Naive B cell (primary cell): ENCODE measurements at regions not wholly inside any gene's neighbourhood (a gene's known extent, or its start where the extent isn't known, plus 50 kb on each side); places are given as distances from the start of the nearest gene placed in this dataset.
"Not testable (repeated sequence)": the region's sequence is repeated elsewhere in the genome, so short reads cannot be mapped to it uniquely, and the experiment has no call there.

Experiments used
- ATAC-seq, 2 donors: fragments of 150-1000 bp; cut with Tn5 transposase; 2 replicates each; pipeline ENCODE4 v1.10.0; 2021; ENCODE audit warnings: low read depth in 2 of 2, mild to moderate bottlenecking in 2 of 2, moderate library complexity in 2 of 2
- DNase-seq: peaks from one replicate; pipeline ENCODE4 v3.0.0; 2022
- H3K27ac Mint-ChIP-seq, 6 donors: one replicate each; pipeline ENCODE4 v1.8.0; 2020 to 2022; ENCODE audit warnings: mild to moderate bottlenecking in 6 of 6, mixed read lengths in 6 of 6, moderate library complexity in 5 of 6, inconsistent platforms in 2 of 6
- H3K27me3 Mint-ChIP-seq, 3 donors: one replicate each; pipeline ENCODE4 v1.8.0; 2021 to 2022; ENCODE audit warnings: mixed read lengths in 3 of 3, mild to moderate bottlenecking in 1 of 3
- H3K36me3 Mint-ChIP-seq, 2 donors: one replicate each; pipeline ENCODE4 v1.8.0; 2020 to 2022; ENCODE audit warnings: mixed read lengths in 2 of 2, inconsistent platforms in 1 of 2, mild to moderate bottlenecking in 1 of 2
- H3K4me1 Mint-ChIP-seq, 3 donors: one replicate each; pipeline ENCODE4 v1.8.0; 2020 to 2022; ENCODE audit warnings: mixed read lengths in 3 of 3, inconsistent platforms in 1 of 3, mild to moderate bottlenecking in 1 of 3, moderate library complexity in 1 of 3
- H3K4me3 Mint-ChIP-seq, 8 donors: one replicate each; pipeline ENCODE4 v1.8.0; 2020 to 2022; ENCODE audit warnings: mild to moderate bottlenecking in 8 of 8, mixed read lengths in 8 of 8, moderate library complexity in 8 of 8, inconsistent platforms in 2 of 8
- H3K9me3 Mint-ChIP-seq, 7 donors: one replicate each; pipeline ENCODE4 v1.8.0; 2020 to 2022; ENCODE audit warnings: mixed read lengths in 7 of 7, mild to moderate bottlenecking in 5 of 7, inconsistent platforms in 2 of 7, moderate library complexity in 1 of 7

DNA sequence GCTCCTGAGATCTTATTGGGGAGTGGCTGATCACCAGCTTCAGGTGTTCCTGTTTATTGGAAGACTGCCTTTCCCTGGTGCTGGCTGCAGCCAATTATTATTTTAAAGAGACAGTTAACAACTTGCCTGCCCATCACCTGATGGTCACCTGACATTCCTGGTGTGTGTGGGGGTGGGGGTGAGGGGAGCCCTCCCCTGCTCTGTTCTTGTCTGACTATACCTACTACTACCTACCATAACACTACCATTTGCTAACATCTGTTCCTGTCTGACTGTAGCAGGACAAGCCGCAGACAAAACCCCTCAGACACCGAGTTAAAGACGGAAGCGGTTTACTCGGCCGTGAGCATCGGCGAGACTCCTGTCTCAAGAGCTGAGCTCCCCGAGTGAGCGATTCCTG, 54.9 kb upstream of the NBPF3 start:
- peaks cover 0 to 7% of the 10 kb centered on the region in 2 donors for H3K36me3 Mint-ChIP-seq
- H3K9me3 Mint-ChIP-seq: peaks cover 0 to 12% (median 9%) of the 10 kb centered on the region in 7 donors
- peaks cover 15 to 22% (median 16%) of the 10 kb centered on the region in 3 donors for H3K4me1 Mint-ChIP-seq
- H3K27me3 Mint-ChIP-seq: peaks cover 31 to 48% (median 36%) of the 10 kb centered on the region in 3 donors
- DNase-seq (no peak), ATAC-seq (peak; percentile 9 to 50)
- no peak overlapping the region for H3K4me3 Mint-ChIP-seq
- no peak overlapping the region for H3K27ac Mint-ChIP-seq

DNA sequence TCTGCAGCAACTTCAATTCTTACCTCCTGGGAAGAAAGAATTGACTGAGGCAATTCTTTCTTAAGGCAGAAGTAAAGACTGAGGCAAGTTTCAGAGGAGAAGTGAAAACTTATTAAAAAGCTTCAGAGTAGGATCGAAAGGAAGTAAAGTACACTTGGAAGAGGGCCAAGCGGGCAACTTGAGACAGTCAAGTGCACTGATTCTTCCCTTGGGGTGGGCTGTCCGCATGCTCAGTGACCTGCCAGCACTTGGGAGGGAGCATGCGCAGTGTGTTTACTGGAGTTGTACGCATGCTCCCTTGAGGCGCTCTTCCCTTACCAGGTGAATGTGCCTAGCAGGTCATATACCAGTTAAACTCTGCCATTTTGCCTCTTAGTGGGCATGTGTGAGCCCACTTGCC, 55.3 kb upstream of the NBPF3 start:
- Mint-ChIP-seq H3K9me3 (peaks cover 0 to 13% (median 12%) of the 10 kb centered on the region in 7 donors), H3K27me3 (peaks cover 32 to 51% (median 35%) of the 10 kb centered on the region in 3 donors), H3K4me1 (peaks cover 15 to 22% (median 16%) of the 10 kb centered on the region in 3 donors), H3K4me3 (peak overlapping the region in 2 of 8 donors; percentile 13 to 37), H3K27ac (peak overlapping the region in 1 of 6 donors; percentile 8), H3K36me3 (peaks cover 0 to 9% of the 10 kb centered on the region in 2 donors)
- ATAC-seq: peak; percentile 40 to 41
- no peak for DNase-seq

- Mint-ChIP-seq H3K4me3 (no peak overlapping the region), H3K27ac (no peak overlapping the region), H3K27me3 (peaks cover 35 to 51% (median 38%) of the 10 kb centered on the region in 3 donors), H3K36me3 (peaks cover 0 to 9% of the 10 kb centered on the region in 2 donors), H3K9me3 (peaks cover 0 to 18% (median 14%) of the 10 kb centered on the region in 7 donors), H3K4me1 (peaks cover 15 to 22% (median 16%) of the 10 kb centered on the region in 3 donors)
- DNase-seq (no peak), ATAC-seq (no peak)
These were observed 56.0 kb upstream of the NBPF3 start for GRCh38 chr1:21383785-21384401.

DNA sequence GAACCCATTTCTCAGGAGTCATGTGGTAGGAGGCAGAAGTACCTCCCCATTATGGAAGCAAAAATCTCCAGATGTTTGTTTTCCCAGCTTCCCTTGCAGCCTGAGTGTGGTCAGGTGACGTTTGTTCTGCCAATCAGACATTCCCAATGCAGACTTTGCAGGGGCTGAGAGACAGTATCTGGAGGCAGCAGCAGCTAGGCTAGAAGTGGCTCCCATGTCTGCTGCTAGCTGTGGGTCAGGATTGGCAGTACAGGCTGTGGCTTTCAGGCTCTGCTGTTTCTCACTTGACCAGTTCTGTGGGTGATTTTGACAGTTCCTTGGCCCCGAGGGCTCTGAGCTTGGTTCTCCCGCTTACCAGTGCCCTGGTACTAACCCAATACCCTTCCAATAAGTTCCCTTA, 58.6 kb upstream of the NBPF3 start:
- ATAC-seq (no peak), DNase-seq (no peak)
- peaks cover 50 to 62% (median 51%) of the 10 kb centered on the region in 3 donors for H3K27me3 Mint-ChIP-seq
- H3K27ac Mint-ChIP-seq: no peak overlapping the region
- H3K4me3 Mint-ChIP-seq: no peak overlapping the region
- H3K36me3 Mint-ChIP-seq: peaks cover 0 to 9% of the 10 kb centered on the region in 2 donors
- H3K9me3 Mint-ChIP-seq: peaks cover 0 to 18% (median 12%) of the 10 kb centered on the region in 7 donors
- H3K4me1 Mint-ChIP-seq: peaks cover 15 to 22% (median 16%) of the 10 kb centered on the region in 3 donors

DNA sequence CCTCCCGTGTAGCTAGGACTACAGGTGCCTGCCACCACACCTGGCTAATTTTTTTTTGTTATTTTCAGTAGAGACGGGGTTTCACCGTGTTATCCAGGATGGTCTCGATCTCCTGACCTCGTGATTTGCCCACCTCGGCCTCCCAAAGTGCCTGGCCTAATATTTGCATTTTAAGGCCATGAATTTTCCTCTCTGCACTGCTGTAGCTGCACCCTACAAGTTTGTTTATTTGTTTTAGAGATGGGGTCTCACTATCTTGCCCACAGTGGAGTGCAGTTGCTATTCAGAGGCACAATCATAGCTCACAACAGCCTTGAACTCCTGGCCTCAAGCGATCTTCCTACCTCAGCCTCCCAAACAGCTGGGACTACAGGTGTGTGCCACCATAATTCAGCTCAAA, 59.8 kb upstream of the NBPF3 start:
- not testable (repeated sequence) for H3K36me3 Mint-ChIP-seq, H3K4me3 Mint-ChIP-seq, ATAC-seq, DNase-seq, H3K27ac Mint-ChIP-seq
- peaks cover 13 to 19% (median 15%) of the 10 kb centered on the region in 3 donors for H3K4me1 Mint-ChIP-seq
- H3K9me3 Mint-ChIP-seq: peaks cover 0 to 17% (median 11%) of the 10 kb centered on the region in 7 donors
- peaks cover 49 to 57% (median 51%) of the 10 kb centered on the region in 3 donors for H3K27me3 Mint-ChIP-seq

DNA sequence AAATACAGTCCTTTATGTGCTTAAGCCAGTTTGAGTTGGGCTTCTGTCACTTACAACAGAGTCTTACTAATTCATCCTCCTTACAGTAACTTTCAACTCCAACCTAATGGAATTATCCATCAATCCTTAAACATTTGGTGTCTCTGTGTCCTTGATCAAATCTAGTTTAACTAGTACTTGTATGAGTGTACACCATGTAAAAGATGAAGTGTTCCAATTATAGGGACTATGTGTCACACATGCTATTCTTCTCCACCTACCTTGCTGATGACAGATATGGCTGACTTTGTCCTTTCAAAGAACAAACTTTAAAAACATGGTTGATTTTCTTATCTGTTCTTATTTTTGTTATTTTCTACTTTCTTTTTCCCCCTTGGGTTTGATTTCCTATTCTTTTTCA, 60.4 kb upstream of the NBPF3 start:
- H3K9me3 Mint-ChIP-seq: peaks cover 0 to 17% (median 11%) of the 10 kb centered on the region in 7 donors
- DNase-seq: no peak
- H3K4me3 Mint-ChIP-seq: no peak overlapping the region

DNA sequence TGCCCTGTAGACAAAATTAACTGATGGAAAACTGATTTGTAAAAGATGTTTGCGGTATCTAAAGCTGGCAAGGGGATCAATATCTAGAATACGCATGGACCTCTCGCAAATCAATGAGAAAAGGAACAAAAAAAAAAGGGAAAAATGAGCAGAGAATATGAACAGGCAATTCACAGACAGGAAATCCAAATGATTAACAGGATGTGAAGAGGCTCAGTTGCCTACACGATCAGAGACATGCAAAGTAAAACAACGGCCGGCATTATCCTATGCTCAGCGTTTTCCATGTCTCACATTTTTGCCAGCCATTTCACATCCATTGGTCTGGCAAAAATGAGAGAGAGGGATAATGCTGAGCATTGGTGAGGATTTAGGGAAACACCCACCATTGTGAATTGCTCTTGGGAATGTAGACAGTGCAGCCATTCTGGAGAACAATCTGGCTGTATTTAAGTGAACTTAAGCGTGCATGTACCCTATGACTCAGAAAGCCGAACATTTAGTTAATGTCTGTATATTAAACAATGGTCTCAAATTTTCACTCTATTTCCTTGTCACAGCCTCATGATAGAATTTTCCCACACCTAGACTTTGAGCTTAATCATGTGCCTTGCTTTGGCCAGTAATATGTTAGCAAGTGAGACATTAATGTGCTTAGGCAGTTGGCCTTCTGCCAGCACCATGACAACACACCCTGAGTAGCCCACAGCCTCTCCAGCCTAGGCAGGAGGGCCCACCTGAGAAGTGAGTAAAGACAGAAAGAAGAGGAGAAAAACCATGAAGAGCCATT, 61.0 kb upstream of the NBPF3 start:
- H3K9me3 Mint-ChIP-seq: peaks cover 0 to 17% (median 11%) of the 10 kb centered on the region in 7 donors
- no peak overlapping the region for H3K4me3 Mint-ChIP-seq
- peaks cover under 1 to 6% (median 3%) of the 10 kb centered on the region in 3 donors for H3K4me1 Mint-ChIP-seq
- DNase-seq (no peak), ATAC-seq (no peak)
- H3K27me3 Mint-ChIP-seq: peaks cover 40 to 47% (median 45%) of the 10 kb centered on the region in 3 donors
- peaks cover 0 to 9% of the 10 kb centered on the region in 2 donors for H3K36me3 Mint-ChIP-seq
- H3K27ac Mint-ChIP-seq: no peak overlapping the region

More for the DNA sequence above, 60.4 kb upstream of the NBPF3 start:
- H3K36me3 Mint-ChIP-seq: peaks cover 0 to 9% of the 10 kb centered on the region in 2 donors
- no peak overlapping the region for H3K27ac Mint-ChIP-seq
- peaks cover 7 to 13% (median 9%) of the 10 kb centered on the region in 3 donors for H3K4me1 Mint-ChIP-seq
- H3K27me3 Mint-ChIP-seq: peaks cover 46 to 51% (median 51%) of the 10 kb centered on the region in 3 donors
- ATAC-seq: no peak

- Mint-ChIP-seq H3K36me3 (no peaks in the 10 kb centered on the region), H3K4me1 (peaks cover 5 to 8% (median 6%) of the 10 kb centered on the region in 3 donors), H3K27ac (no peak overlapping the region), H3K9me3 (peaks cover 0 to 1% (median 0%) of the 10 kb centered on the region in 7 donors), H3K27me3 (peaks cover 6 to 16% (median 10%) of the 10 kb centered on the region in 3 donors), H3K4me3 (no peak overlapping the region)
- ATAC-seq (no peak), DNase-seq (no peak)
These were observed 67.6 kb upstream of the NBPF3 start for GRCh38 chr1:21372383-21372782.

DNA sequence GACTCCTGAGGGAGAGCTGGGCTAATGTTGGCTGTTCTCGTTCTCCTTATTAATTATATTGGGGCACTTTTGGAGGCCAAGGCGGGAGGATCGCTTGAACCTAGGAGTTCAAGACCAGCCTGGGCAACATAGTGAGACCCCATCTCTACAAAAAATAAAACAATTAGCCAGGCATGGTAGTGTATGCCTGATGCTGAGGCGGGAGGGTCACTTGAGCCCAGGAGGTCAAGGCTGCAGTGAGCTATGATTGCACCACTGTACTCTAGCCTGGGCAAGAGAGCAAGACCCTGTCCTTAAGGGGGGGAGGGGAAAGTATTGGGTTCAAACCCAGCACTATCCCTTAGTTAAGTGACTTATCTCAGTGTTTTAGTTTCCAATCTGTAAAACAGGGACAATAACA, 70.0 kb upstream of the NBPF3 start:
- H3K27me3 Mint-ChIP-seq: peaks cover 0 to 6% (median 0%) of the 10 kb centered on the region in 3 donors
- peak overlapping the region in 1 of 6 donors; percentile 29 for H3K27ac Mint-ChIP-seq
- DNase-seq (no peak), ATAC-seq (no peak)
- no peak overlapping the region for H3K4me3 Mint-ChIP-seq
- H3K9me3 Mint-ChIP-seq: no peaks in the 10 kb centered on the region
- peaks cover 10 to 14% (median 11%) of the 10 kb centered on the region in 3 donors for H3K4me1 Mint-ChIP-seq
- H3K36me3 Mint-ChIP-seq: no peaks in the 10 kb centered on the region

GRCh38 chr1:21368515-21369289, 71.2 kb upstream of the NBPF3 start:
- Mint-ChIP-seq H3K4me1 (peaks cover 15 to 19% (median 18%) of the 10 kb centered on the region in 3 donors), H3K9me3 (no peaks in the 10 kb centered on the region), H3K27me3 (peaks cover 0 to 6% (median 0%) of the 10 kb centered on the region in 3 donors), H3K4me3 (peak overlapping the region in 1 of 8 donors; percentile 47), H3K27ac (peak overlapping the region in 5 of 6 donors; percentile 43 to 81 (median 71)), H3K36me3 (no peaks in the 10 kb centered on the region)
- ATAC-seq (peak; percentile 50 to 53), DNase-seq (peak; percentile 49)

DNA sequence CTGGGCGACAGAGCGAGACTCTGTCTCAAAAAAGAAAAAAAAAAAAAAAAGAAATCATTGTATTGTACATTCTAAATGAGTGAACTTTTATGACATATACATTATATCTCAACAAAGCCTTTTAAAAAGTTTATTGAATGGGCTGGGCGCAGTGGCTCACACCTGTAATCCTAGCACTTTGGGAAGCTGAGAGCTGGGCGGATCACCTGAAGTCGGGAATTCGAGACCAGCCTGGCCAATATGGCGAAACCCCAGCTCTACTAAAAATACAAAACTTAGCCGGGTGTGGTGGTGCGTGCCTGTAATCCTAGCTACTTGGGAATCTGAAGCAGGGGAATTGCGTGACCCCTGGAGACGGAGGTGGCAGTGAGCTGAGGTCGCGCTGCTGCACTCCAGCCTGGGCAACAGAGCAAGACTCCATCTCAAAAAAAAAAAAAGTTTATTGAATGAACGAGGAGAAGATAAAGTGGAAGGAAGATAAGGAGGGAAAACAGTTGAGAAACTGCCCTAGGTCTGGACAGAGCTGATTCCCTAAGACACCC, 71.9 kb upstream of the NBPF3 start:
- peak overlapping the region in 4 of 6 donors; percentile 49 to 81 (median 72) for H3K27ac Mint-ChIP-seq
- ATAC-seq, DNase-seq, H3K4me3 Mint-ChIP-seq, H3K27me3 Mint-ChIP-seq, H3K36me3 Mint-ChIP-seq, H3K9me3 Mint-ChIP-seq: not testable (repeated sequence)
- peaks cover 15 to 19% (median 18%) of the 10 kb centered on the region in 3 donors for H3K4me1 Mint-ChIP-seq

GRCh38 chr1:21366288-21366687, 73.6 kb upstream of the NBPF3 start:
- ATAC-seq (no peak), DNase-seq (no peak)
- no peak overlapping the region for H3K4me3 Mint-ChIP-seq
- H3K4me1 Mint-ChIP-seq: peaks cover 15 to 19% (median 18%) of the 10 kb centered on the region in 3 donors
- H3K36me3 Mint-ChIP-seq: no peaks in the 10 kb centered on the region
- H3K27ac Mint-ChIP-seq: peak overlapping the region in 1 of 6 donors; percentile 73
- peaks cover 0 to 6% (median 0%) of the 10 kb centered on the region in 3 donors for H3K27me3 Mint-ChIP-seq
- H3K9me3 Mint-ChIP-seq: no peaks in the 10 kb centered on the region
